Effector CD8-positive, alpha-beta T cell (primary cell): ENCODE measurements at regions not wholly inside any gene's neighbourhood (a gene's known extent, or its start where the extent isn't known, plus 50 kb on each side); places are given as distances from the start of the nearest gene placed in this dataset.
"Not testable (repeated sequence)": the region's sequence is repeated elsewhere in the genome, so short reads cannot be mapped to it uniquely, and the experiment has no call there.

Experiments used
- DNase-seq: peaks from one replicate; lab custom pipeline; 2025; lab: John Stamatoyannopoulos, UW

- no peak for DNase-seq
Measured at GRCh38 chr5:126052120-126052519, 371.1 kb upstream of the GRAMD2B start.

- DNase-seq = no peak
Measured at GRCh38 chr5:126052791-126053190, 370.4 kb upstream of the GRAMD2B start.

GRCh38 chr5:126053630-126054029 is 369.6 kb upstream of the GRAMD2B start:
- no peak for DNase-seq

- DNase-seq = no peak
Measured at GRCh38 chr5:126054577-126055347, 368.4 kb upstream of the GRAMD2B start.

- DNase-seq = no peak
Measured at GRCh38 chr5:126055348-126055729, 367.9 kb upstream of the GRAMD2B start.

- DNase-seq = no peak
Measured at GRCh38 chr5:126056352-126056751, 366.9 kb upstream of the GRAMD2B start.

- no peak for DNase-seq
Measured at GRCh38 chr5:126056851-126057622, 366.2 kb upstream of the GRAMD2B start.

- not testable (repeated sequence) for DNase-seq
Measured at GRCh38 chr5:126058392-126058791, 364.8 kb upstream of the GRAMD2B start.

- DNase-seq = no peak
Measured at GRCh38 chr5:126062398-126063221, 360.6 kb upstream of the GRAMD2B start.

- no peak for DNase-seq
Measured at GRCh38 chr5:126065061-126065460, 358.1 kb upstream of the GRAMD2B start.

GRCh38 chr5:126066836-126067235 is 356.4 kb upstream of the GRAMD2B start:
- no peak for DNase-seq

- no peak for DNase-seq
Measured at GRCh38 chr5:126067404-126067803, 355.8 kb upstream of the GRAMD2B start.

GRCh38 chr5:126069329-126069728 is 353.9 kb upstream of the GRAMD2B start:
- no peak for DNase-seq

GRCh38 chr5:126070481-126070880 is 352.7 kb upstream of the GRAMD2B start:
- DNase-seq = no peak

- no peak for DNase-seq
Measured at GRCh38 chr5:126074538-126074937, 348.7 kb upstream of the GRAMD2B start.

GRCh38 chr5:126079266-126079665 is 343.9 kb upstream of the GRAMD2B start:
- DNase-seq = no peak

- no peak for DNase-seq
Measured at GRCh38 chr5:126081209-126081608, 342.0 kb upstream of the GRAMD2B start.

GRCh38 chr5:126093041-126093440 is 330.2 kb upstream of the GRAMD2B start:
- DNase-seq = no peak

GRCh38 chr5:126093718-126094117 is 329.5 kb upstream of the GRAMD2B start:
- DNase-seq = no peak

- DNase-seq = no peak
Measured at GRCh38 chr5:126094991-126095390, 328.2 kb upstream of the GRAMD2B start.

GRCh38 chr5:126096442-126097006 is 326.7 kb upstream of the GRAMD2B start:
- DNase-seq = no peak

- no peak for DNase-seq
Measured at GRCh38 chr5:126097876-126098275, 325.3 kb upstream of the GRAMD2B start.
